GM12878 (cell line): ENCODE measurements at regions not wholly inside any gene's neighbourhood (a gene's known extent, or its start where the extent isn't known, plus 50 kb on each side); places are given as distances from the start of the nearest gene placed in this dataset.

ENCODE experiments used
- BCL11A ChIP-seq: IDR thresholded peaks from 2 replicates; pipeline ENCODE4 v1.6.1; 2011; ENCODE audit warnings: low read depth, low read length
- BRCA1 ChIP-seq: IDR thresholded peaks from 2 replicates; pipeline ENCODE4 v1.6.1; 2011; ENCODE audit warnings: low read depth, low read length, improper control_type of control experiment
- IKZF2 ChIP-seq, 2 experiments: fragments of 450-650 bp; IDR thresholded peaks; 2 replicates each; pipeline ENCODE4 v1.6.1; 2017; ENCODE audit warnings: mild to moderate bottlenecking in 2 of 2, moderate library complexity in 2 of 2
- IRF4 ChIP-seq: IDR thresholded peaks from 2 replicates; pipeline ENCODE4 v1.6.1; 2011; ENCODE audit warnings: low read depth, low read length
- JUNB ChIP-seq: IDR thresholded peaks from 2 replicates; pipeline ENCODE4 v1.6.1; 2016; ENCODE audit warnings: antibody characterized with exemption, mild to moderate bottlenecking
- RUNX3 ChIP-seq: IDR thresholded peaks from 2 replicates; pipeline ENCODE4 v1.6.1; 2012; ENCODE audit warnings: low read length, inconsistent platforms
- SMC3 ChIP-seq: IDR thresholded peaks from 2 replicates; pipeline ENCODE4 v1.6.1; 2011; ENCODE audit warnings: low read length, improper control_type of control experiment, borderline replicate concordance
- SUPT20H ChIP-seq: IDR thresholded peaks from 2 replicates; pipeline ENCODE4 v1.6.1; 2011; ENCODE audit warnings: low read depth, mild to moderate bottlenecking, low read length, moderate library complexity, borderline replicate concordance; ENCODE audit not compliant: control insufficient read depth
- SUZ12 ChIP-seq: fragments of 200-600 bp; sonication (generic); IDR thresholded peaks from one replicate; pipeline ENCODE4 v1.6.1; 2018; ENCODE audit warnings: antibody characterized with exemption, mild to moderate bottlenecking; ENCODE audit not compliant: unreplicated experiment
- WRNIP1 ChIP-seq: IDR thresholded peaks from 2 replicates; pipeline ENCODE4 v1.6.1; 2011; ENCODE audit warnings: low read depth, low read length, improper control_type of control experiment, borderline replicate concordance
- ZNF24 ChIP-seq: fragments of 450-650 bp; IDR thresholded peaks from 2 replicates; pipeline ENCODE4 v1.6.1; 2017; ENCODE audit warnings: antibody characterized with exemption, mild to moderate bottlenecking
- TF ChIP-seq, protein P1 (sequence below): fragments of 450-650 bp; IDR thresholded peaks from 2 replicates; pipeline ENCODE4 v1.6.1; 2017; ENCODE audit warnings: borderline replicate concordance
- TF ChIP-seq, protein P2 (sequence below), 3 experiments: IDR thresholded peaks in 2 of 3; conservative IDR thresholded peaks in 1 of 3; 2 replicates each; pipeline ENCODE4 v1.5.1; 2011; ENCODE audit warnings: low read depth in 3 of 3, low read length in 3 of 3, mild to moderate bottlenecking in 3 of 3, control low read depth in 2 of 3, moderate library complexity in 2 of 3, inconsistent platforms in 1 of 3, mixed read lengths in 1 of 3; ENCODE audit not compliant: control insufficient read depth in 2 of 3, insufficient read depth in 1 of 3; ENCODE audit errors: extremely low read depth in 1 of 3
- TF ChIP-seq, protein P3 (sequence below): fragments of 150-350 bp; IDR thresholded peaks from 2 replicates; pipeline ENCODE4 v1.6.1; 2014; ENCODE audit warnings: mild to moderate bottlenecking, low read depth, low read length
- TF ChIP-seq, protein P4 (sequence below): IDR thresholded peaks from 2 replicates; pipeline ENCODE4 v1.6.1; 2012; ENCODE audit warnings: mild to moderate bottlenecking, low read depth, low read length
- TF ChIP-seq, protein P5 (sequence below): fragments of 450-650 bp; IDR thresholded peaks from 2 replicates; pipeline ENCODE4 v1.6.1; 2018; ENCODE audit warnings: borderline replicate concordance, mild to moderate bottlenecking; ENCODE audit not compliant: partially characterized antibody

DNA sequence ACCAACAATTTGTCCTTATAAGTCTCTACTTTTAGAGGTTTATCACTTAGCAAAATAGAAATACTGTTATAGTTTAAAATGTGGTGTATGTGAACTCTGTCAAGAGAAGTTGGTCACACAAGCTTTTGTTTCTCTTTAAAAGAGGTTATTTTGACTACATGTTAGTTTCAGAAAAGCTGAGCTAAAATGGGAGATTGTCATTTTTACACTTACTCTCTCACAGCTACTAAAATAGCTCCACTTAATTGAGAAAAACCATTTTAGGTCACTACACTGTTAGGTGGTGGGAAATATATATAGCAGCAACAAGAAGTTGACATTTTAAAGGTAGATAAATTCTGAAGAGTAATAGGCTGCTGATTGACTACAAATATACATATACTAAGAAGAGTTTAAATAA is 161.5 kb upstream of the KCNJ3 start (continued):
- TF ChIP-seq SUZ12 (no peak), RUNX3 (peak; percentile 5; the same call in 1 of the 2 replicates), IKZF2 (IDR thresholded peaks at IDR 0.05) (peak in 1 of 2 experiments; percentile 49; a peak in 2 of 4 replicates), BCL11A (no peak), WRNIP1 (no peak), BRCA1 (no peak), SUPT20H (no peak), ZNF24 (no peak), SMC3 (no peak), IRF4 (no peak), JUNB (no peak)
- TF ChIP-seq, protein P1, sequence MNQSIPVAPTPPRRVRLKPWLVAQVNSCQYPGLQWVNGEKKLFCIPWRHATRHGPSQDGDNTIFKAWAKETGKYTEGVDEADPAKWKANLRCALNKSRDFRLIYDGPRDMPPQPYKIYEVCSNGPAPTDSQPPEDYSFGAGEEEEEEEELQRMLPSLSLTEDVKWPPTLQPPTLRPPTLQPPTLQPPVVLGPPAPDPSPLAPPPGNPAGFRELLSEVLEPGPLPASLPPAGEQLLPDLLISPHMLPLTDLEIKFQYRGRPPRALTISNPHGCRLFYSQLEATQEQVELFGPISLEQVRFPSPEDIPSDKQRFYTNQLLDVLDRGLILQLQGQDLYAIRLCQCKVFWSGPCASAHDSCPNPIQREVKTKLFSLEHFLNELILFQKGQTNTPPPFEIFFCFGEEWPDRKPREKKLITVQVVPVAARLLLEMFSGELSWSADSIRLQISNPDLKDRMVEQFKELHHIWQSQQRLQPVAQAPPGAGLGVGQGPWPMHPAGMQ: no peak
- TF ChIP-seq, protein P2, sequence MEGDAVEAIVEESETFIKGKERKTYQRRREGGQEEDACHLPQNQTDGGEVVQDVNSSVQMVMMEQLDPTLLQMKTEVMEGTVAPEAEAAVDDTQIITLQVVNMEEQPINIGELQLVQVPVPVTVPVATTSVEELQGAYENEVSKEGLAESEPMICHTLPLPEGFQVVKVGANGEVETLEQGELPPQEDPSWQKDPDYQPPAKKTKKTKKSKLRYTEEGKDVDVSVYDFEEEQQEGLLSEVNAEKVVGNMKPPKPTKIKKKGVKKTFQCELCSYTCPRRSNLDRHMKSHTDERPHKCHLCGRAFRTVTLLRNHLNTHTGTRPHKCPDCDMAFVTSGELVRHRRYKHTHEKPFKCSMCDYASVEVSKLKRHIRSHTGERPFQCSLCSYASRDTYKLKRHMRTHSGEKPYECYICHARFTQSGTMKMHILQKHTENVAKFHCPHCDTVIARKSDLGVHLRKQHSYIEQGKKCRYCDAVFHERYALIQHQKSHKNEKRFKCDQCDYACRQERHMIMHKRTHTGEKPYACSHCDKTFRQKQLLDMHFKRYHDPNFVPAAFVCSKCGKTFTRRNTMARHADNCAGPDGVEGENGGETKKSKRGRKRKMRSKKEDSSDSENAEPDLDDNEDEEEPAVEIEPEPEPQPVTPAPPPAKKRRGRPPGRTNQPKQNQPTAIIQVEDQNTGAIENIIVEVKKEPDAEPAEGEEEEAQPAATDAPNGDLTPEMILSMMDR (IDR thresholded peaks at IDR 0.05 in 2 of 3, conservative IDR thresholded peaks at IDR 0.05 in 1 of 3; ENCODE audit: control insufficient read depth in 2 of 3, extremely low read depth in 1 of 3, insufficient read depth in 1 of 3, low read depth in 3 of 3, low read length in 3 of 3): no peak
- TF ChIP-seq, protein P3, sequence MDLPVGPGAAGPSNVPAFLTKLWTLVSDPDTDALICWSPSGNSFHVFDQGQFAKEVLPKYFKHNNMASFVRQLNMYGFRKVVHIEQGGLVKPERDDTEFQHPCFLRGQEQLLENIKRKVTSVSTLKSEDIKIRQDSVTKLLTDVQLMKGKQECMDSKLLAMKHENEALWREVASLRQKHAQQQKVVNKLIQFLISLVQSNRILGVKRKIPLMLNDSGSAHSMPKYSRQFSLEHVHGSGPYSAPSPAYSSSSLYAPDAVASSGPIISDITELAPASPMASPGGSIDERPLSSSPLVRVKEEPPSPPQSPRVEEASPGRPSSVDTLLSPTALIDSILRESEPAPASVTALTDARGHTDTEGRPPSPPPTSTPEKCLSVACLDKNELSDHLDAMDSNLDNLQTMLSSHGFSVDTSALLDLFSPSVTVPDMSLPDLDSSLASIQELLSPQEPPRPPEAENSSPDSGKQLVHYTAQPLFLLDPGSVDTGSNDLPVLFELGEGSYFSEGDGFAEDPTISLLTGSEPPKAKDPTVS: no peak
- TF ChIP-seq, protein P4, sequence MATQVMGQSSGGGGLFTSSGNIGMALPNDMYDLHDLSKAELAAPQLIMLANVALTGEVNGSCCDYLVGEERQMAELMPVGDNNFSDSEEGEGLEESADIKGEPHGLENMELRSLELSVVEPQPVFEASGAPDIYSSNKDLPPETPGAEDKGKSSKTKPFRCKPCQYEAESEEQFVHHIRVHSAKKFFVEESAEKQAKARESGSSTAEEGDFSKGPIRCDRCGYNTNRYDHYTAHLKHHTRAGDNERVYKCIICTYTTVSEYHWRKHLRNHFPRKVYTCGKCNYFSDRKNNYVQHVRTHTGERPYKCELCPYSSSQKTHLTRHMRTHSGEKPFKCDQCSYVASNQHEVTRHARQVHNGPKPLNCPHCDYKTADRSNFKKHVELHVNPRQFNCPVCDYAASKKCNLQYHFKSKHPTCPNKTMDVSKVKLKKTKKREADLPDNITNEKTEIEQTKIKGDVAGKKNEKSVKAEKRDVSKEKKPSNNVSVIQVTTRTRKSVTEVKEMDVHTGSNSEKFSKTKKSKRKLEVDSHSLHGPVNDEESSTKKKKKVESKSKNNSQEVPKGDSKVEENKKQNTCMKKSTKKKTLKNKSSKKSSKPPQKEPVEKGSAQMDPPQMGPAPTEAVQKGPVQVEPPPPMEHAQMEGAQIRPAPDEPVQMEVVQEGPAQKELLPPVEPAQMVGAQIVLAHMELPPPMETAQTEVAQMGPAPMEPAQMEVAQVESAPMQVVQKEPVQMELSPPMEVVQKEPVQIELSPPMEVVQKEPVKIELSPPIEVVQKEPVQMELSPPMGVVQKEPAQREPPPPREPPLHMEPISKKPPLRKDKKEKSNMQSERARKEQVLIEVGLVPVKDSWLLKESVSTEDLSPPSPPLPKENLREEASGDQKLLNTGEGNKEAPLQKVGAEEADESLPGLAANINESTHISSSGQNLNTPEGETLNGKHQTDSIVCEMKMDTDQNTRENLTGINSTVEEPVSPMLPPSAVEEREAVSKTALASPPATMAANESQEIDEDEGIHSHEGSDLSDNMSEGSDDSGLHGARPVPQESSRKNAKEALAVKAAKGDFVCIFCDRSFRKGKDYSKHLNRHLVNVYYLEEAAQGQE: no peak
- TF ChIP-seq, protein P5, sequence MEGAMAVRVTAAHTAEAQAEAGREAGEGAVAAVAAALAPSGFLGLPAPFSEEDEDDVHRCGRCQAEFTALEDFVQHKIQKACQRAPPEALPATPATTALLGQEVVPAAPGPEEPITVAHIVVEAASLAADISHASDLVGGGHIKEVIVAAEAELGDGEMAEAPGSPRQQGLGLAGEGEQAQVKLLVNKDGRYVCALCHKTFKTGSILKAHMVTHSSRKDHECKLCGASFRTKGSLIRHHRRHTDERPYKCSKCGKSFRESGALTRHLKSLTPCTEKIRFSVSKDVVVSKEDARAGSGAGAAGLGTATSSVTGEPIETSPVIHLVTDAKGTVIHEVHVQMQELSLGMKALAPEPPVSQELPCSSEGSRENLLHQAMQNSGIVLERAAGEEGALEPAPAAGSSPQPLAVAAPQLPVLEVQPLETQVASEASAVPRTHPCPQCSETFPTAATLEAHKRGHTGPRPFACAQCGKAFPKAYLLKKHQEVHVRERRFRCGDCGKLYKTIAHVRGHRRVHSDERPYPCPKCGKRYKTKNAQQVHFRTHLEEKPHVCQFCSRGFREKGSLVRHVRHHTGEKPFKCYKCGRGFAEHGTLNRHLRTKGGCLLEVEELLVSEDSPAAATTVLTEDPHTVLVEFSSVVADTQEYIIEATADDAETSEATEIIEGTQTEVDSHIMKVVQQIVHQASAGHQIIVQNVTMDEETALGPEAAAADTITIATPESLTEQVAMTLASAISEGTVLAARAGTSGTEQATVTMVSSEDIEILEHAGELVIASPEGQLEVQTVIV: no peak
- TF ChIP-seq, all 136 proteins: peak for 20
